ENCODE measurements at regions not wholly inside any gene's neighbourhood (a gene's known extent, or its start where the extent isn't known, plus 50 kb on each side); places are given as distances from the start of the nearest gene placed in this dataset.

- TF ChIP-seq EZH2 (IDR thresholded peaks at IDR 0.05) (no peak), POLR2AphosphoS5 (IDR thresholded peaks at IDR 0.05; ENCODE audit: borderline replicate concordance, low read depth, low read length) (no peak)
These were observed 81.9 kb downstream of the PALM2AKAP2 start for GRCh38 chr9:109861918-109862317.
